Left kidney (tissue), 1 donor: ENCODE measurements at regions not wholly inside any gene's neighbourhood (a gene's known extent, or its start where the extent isn't known, plus 50 kb on each side); places are given as distances from the start of the nearest gene placed in this dataset.

Experiments used
- DNase-seq: peaks from one replicate; pipeline ENCODE4 v3.0.0-alpha.2; 2013

- DNase-seq = no peak
These were observed 524.1 kb upstream of the MEF2C start for GRCh38 chr5:89407054-89407453.

GRCh38 chr5:89401659-89402058 lies 518.7 kb upstream of the MEF2C start:
- DNase-seq = no peak

- DNase-seq = no peak
These were observed 518.0 kb upstream of the MEF2C start for GRCh38 chr5:89401012-89401411.

GRCh38 chr5:89399548-89399947 lies 516.6 kb upstream of the MEF2C start:
- DNase-seq = no peak

- DNase-seq = no peak
These were observed 514.1 kb upstream of the MEF2C start for GRCh38 chr5:89397096-89397495.

- no peak for DNase-seq
These were observed 513.4 kb upstream of the MEF2C start for GRCh38 chr5:89396278-89396954.

- DNase-seq = no peak
These were observed 512.1 kb upstream of the MEF2C start for GRCh38 chr5:89395111-89395510.

GRCh38 chr5:89388872-89389271 lies 505.9 kb upstream of the MEF2C start:
- DNase-seq = no peak

- DNase-seq = no peak
These were observed 501.4 kb upstream of the MEF2C start for GRCh38 chr5:89384391-89384790.

- no peak for DNase-seq
These were observed 497.7 kb upstream of the MEF2C start for GRCh38 chr5:89380635-89381034.

- DNase-seq = no peak
These were observed 494.9 kb upstream of the MEF2C start for GRCh38 chr5:89377767-89378455.

- DNase-seq = no peak
These were observed 492.0 kb upstream of the MEF2C start for GRCh38 chr5:89374818-89375521.

GRCh38 chr5:89374144-89374784 lies 491.3 kb upstream of the MEF2C start:
- no peak for DNase-seq

GRCh38 chr5:89372176-89372575 lies 489.2 kb upstream of the MEF2C start:
- DNase-seq = no peak

- no peak for DNase-seq
These were observed 488.7 kb upstream of the MEF2C start for GRCh38 chr5:89371646-89372045.

GRCh38 chr5:89359046-89359445 lies 476.1 kb upstream of the MEF2C start:
- DNase-seq = no peak

- DNase-seq = no peak
These were observed 471.0 kb upstream of the MEF2C start for GRCh38 chr5:89353837-89354551.

GRCh38 chr5:89351975-89352374 lies 469.0 kb upstream of the MEF2C start:
- DNase-seq = no peak

- no peak for DNase-seq
These were observed 468.2 kb upstream of the MEF2C start for GRCh38 chr5:89351222-89351621.

- DNase-seq = no peak
These were observed 467.7 kb upstream of the MEF2C start for GRCh38 chr5:89350684-89351083.

- no peak for DNase-seq
These were observed 466.4 kb upstream of the MEF2C start for GRCh38 chr5:89349246-89349980.
